Fibroblast of the conjunctiva (primary cell): ENCODE measurements at regions not wholly inside any gene's neighbourhood (a gene's known extent, or its start where the extent isn't known, plus 50 kb on each side); places are given as distances from the start of the nearest gene placed in this dataset.
"Not testable (repeated sequence)": the region's sequence is repeated elsewhere in the genome, so short reads cannot be mapped to it uniquely, and the experiment has no call there.

Experiments used
- DNase-seq: peaks from one replicate; pipeline ENCODE4 v3.0.0-alpha.2; 2010; ENCODE audit warnings: low read depth

DNA sequence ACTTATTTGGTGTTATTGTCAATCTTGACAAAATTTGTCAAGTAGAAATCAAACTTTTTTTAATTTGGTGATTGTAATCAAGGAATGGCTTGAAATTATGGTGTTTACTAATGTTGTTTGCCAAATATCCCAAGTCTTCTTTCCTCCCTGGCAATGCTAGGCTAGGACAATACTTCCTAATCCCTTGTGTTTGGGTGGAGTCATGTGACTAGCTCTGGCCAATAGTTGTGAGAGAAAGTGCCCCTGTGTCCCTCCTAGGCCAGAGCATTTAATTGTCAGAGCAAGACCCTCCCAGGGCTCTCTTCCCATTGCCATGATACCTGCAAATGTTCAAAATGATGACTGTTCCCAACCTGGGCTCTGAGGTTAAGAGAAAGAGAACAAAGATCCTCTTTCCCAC is 132.7 kb downstream of the ANXA2 start:
- DNase-seq: no peak

DNA sequence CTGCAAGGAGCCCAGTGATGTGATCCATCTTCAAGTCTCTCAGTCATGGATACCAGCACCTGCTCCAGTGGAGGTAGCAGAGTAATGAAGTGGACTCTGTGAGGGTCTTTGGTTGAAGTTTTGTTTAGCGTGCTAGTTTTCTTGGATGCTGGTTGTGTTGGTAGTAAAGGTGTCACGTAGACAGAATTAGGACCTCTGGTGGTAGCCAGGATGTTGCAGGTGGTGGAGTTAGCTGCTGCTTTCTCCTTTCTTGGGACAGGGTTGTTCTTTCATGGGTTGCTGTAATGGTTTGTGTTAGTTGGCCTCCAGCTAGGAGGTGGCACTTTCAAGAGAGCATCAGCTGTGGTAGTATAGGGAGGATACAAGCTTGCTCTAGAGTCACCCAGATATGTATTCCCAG is 125.2 kb downstream of the ANXA2 start:
- no peak for DNase-seq

DNA sequence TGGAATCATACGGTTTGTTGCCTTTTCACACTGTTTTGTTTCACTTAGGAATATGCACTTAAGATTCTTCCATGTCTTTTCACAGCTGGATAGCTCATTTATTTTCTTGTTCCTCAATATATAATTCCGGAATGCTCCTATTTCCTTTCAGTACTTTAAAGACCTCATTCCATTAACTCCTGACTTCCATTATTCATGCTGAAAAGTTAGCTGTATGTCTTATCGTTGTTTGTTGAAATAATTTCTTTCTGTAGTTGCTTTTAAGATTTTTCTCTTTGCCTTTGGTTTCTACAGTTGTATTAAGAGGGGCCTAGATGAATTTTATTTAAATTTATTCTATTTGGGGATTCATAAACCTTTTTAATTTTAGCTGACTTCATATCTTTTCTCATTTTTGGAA is 122.2 kb downstream of the ANXA2 start:
- DNase-seq: no peak

DNA sequence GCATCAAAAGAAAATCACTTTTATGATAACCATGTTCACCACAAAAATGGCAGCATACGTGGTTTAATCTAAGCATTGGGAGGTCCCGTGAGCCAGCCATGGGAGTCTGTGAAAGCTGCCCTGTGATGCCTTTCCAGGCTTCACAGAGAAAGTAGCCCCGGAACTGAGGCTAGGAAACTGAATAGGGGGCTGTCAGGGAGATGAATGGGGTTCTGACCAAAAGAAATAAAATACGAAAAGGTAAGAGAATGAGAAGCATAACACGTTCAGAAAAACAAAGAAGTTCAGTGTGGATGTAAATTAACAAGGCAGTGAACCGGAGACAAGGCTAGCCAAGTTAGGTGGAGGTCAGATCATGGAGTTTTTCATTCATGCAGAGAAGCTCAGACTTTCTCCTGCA is 118.9 kb downstream of the ANXA2 start:
- no peak for DNase-seq

DNA sequence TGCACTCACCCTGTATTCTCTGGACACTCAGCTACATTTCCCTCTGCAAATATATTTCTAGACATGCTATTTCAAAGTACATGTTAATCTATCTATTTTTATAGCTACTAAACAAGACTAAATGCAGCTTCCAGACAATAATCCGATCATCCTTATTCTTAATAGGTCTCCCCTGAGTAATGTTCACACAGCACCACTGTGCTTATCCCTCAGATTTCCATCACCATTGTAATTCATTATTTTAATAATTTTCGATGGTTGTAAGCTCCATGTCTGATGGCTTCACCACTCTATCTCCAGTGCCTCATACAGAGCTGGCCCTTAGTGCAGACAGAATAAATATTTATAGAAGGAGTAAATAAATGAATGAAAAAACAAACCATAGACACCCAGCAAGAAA is 117.5 kb downstream of the ANXA2 start:
- DNase-seq: no peak

DNA sequence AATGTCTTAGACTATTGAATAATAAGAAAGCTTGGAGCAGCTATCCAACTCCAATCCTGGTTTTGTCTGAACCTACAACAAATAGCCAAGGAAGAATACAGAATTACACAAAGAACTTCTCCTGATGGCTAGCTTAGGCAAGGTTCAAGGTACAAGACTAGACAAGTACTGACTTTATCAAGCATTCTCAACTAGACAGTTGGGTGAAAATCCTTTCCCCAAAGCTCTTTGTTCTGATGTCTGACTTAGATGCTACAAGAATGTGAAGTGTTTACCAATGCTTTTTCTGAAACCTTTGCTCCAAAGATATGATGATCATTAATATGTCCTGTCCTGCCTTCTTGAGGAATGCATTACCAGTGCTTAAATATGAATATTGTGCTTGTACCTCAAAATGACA is 113.8 kb downstream of the ANXA2 start:
- no peak for DNase-seq

DNA sequence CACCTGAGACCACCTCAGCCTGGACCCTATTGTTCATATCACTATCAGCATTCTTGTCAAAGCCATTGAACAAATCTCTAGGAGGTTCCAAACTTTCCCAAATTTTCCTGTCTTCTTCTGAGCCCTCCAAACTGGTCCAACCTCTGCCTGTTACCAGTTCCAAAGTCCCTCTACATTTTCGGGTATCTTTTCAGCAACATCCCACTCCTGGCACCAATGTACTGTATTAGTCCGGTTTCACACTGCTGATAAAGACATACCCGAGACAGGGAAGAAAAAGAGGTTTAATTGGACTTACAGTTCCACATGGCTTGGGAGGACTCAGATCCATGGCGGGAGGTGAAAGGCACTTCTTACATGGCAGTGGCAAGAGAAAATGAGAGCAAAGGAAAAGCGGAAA is 101.9 kb downstream of the ANXA2 start:
- not testable (repeated sequence) for DNase-seq

DNA sequence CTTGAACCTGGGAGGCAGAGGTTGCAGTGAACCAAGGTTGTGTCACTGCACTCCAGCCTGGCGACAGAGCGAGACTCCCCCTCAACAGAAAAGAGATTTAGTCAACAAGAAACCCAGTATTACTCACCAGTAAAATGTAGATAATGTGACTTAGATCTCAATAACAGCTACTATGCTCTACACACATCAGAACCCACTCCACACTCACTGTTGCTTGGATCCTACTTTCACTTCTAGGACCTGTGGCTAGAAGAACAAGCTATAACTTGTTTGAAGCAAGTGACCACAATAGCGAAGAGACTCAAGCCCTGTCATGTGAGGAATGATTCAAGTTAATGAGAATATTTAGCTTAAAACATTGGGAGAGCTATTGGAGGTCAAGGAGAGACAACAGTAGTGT is 100.7 kb downstream of the ANXA2 start:
- DNase-seq: no peak
